AG04449 (cell line): ENCODE measurements at regions not wholly inside any gene's neighbourhood (a gene's known extent, or its start where the extent isn't known, plus 50 kb on each side); places are given as distances from the start of the nearest gene placed in this dataset.
"Not testable (repeated sequence)": the region's sequence is repeated elsewhere in the genome, so short reads cannot be mapped to it uniquely, and the experiment has no call there.

Experiments used
- CTCF ChIA-PET: fragments of 350-600 bp; formaldehyde crosslinking; extraction: SDS; loops from one replicate; lab custom pipeline; 2021; ENCODE audit warnings: antibody characterized with exemption; lab: Yijun Ruan, JAX
- POLR2A ChIA-PET: fragments of 400-600, 350-600 bp; formaldehyde crosslinking; extraction: SDS; loops from one replicate; lab custom pipeline; 2020; ENCODE audit warnings: antibody characterized with exemption, inconsistent platforms; lab: Yijun Ruan, JAX
- DNase-seq: peaks from one replicate; pipeline ENCODE4 v3.0.0-alpha.2; 2010; ENCODE audit warnings: low read depth, low spot score
- H3K4me3 ChIP-seq: 2 replicates; pipeline ENCODE4 v1.5.1; 2011; ENCODE audit warnings: low read depth, mild to moderate bottlenecking, control low read depth, low read length
- TF ChIP-seq, protein P1 (sequence below): IDR thresholded peaks from one replicate; pipeline ENCODE4 v1.5.1; 2011; ENCODE audit warnings: mild to moderate bottlenecking, moderate library complexity, low read length, control low read depth, inconsistent platforms; ENCODE audit not compliant: insufficient read depth; ENCODE audit errors: missing control alignments

DNA sequence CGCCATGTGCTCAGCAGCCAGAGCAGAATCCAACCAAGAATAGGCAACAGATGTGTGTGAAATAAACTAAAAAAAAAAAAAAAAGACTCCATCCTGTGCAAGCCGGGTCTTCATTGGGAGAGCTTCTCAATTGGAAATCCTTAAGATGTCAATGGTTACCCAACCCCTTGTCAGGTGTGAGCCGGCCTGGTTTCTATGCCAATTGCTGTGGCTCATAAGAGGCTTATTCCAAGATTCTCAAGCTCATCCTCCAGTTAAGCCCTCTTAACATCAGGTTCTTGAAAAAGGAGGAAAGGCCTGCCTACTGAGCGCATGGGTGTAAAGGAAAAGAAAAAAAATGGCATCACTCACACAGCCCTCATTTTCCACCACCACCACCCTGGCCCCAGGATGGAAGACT is 1084.6 kb downstream of the UQCRFS1 start:
- POLR2A ChIA-PET: no interaction called here
- CTCF ChIA-PET: no interaction called here
- TF ChIP-seq, protein P1, sequence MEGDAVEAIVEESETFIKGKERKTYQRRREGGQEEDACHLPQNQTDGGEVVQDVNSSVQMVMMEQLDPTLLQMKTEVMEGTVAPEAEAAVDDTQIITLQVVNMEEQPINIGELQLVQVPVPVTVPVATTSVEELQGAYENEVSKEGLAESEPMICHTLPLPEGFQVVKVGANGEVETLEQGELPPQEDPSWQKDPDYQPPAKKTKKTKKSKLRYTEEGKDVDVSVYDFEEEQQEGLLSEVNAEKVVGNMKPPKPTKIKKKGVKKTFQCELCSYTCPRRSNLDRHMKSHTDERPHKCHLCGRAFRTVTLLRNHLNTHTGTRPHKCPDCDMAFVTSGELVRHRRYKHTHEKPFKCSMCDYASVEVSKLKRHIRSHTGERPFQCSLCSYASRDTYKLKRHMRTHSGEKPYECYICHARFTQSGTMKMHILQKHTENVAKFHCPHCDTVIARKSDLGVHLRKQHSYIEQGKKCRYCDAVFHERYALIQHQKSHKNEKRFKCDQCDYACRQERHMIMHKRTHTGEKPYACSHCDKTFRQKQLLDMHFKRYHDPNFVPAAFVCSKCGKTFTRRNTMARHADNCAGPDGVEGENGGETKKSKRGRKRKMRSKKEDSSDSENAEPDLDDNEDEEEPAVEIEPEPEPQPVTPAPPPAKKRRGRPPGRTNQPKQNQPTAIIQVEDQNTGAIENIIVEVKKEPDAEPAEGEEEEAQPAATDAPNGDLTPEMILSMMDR: no peak
- no peak for DNase-seq
- H3K4me3 ChIP-seq: no peak overlapping the region

DNA sequence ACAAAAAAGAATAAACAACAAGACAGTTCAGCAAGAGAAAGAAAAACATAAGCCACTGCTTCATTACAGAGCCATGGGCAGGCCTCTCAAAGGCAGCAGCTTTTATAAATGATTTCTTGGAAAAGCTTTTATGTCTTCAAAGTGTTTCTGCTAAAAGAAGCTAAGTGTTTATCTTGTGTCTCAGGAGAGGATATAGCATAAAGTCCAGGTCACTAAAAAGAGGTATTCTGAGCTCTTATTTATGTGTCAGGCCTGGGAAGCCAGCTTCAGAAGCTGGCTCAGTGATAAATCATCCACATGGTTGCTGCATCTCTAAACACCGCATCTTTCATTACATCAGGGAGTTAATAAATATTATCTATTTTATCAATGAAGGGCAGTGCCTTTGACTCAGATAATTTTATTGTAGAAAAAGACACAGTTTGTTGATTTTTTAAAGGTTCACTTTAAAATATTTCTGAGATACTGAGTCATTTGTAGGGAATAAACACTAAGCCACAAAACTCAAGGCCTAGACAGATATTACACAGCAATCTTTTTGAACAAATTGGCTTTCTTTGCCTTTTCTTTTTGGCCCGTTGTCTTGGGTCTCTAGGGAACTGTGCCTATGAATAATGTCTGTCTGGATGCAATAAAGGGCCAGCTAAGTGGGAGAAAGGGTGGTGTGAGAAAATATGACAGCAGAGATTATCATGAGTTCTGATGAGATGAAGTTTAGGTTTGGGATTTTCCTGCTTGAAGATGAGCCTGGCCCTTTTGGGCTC is 1086.6 kb downstream of the UQCRFS1 start:
- no peak overlapping the region for H3K4me3 ChIP-seq
- TF ChIP-seq, protein P1: no peak
- ChIA-PET CTCF (no interaction called here), POLR2A (no interaction called here)
- DNase-seq: no peak

DNA sequence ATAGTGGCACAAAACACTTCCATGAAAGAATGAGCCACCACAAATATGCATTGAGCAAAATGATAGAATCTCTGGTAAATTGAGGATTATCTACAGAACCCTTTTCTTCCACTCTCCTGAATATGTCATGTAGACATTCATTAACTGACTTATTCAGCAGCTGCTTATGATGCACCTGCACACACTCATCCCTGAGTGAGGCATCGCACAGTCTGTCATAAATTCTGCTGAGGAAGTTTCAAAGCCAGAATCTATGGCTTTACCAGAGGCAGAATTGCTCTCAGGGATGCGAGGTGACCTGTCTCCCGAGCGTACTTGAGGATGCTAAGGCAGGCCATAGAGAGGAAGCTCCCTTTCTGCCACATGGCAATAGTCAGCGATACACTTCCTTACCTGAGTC is 1090.2 kb downstream of the UQCRFS1 start:
- no peak for DNase-seq
- H3K4me3 ChIP-seq: no peak overlapping the region
- ChIA-PET POLR2A (no interaction called here), CTCF (no interaction called here)
- TF ChIP-seq, protein P1: no peak

DNA sequence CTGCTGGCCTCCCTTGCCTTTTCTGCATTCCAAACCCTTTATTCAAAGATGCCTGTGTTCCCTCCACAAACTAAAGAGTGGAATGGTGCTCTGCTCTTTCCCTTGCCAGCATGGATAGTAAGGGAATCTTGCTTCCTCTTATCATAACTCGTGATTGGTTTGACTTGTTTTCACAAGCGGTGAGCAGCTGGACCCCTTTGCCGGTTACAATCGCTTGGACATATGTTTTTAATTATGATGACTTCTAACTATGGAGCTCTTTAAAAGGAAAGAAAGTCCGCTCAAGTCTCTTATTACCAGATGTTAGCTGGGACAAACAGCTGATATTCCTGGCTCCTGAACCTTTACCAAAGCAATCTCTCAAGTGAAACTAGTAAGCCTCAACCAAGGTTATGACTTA is 1094.7 kb downstream of the UQCRFS1 start:
- TF ChIP-seq, protein P1: no peak
- DNase-seq: no peak
- ChIA-PET POLR2A (no interaction called here), CTCF (no interaction called here)
- H3K4me3 ChIP-seq: no peak overlapping the region

DNA sequence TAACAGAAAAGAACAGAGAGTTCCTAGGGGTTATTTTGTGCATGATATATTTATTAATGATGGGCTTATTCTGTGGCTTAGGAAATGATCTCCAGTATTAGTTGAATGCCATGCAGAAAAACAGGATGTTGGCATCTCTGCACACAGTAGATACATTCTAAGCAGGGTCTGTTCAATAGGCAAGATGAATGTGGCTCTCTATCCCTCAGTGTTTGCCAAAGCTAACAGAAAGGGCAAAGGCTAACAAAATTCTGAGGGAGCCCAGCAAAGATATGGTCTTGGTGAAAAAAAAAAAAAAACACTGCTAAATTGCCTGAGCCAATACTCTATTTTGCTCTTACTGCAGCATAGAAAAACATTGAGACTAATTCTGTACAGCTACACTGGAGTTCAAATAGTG is 1095.8 kb downstream of the UQCRFS1 start:
- POLR2A ChIA-PET: no interaction called here

DNA sequence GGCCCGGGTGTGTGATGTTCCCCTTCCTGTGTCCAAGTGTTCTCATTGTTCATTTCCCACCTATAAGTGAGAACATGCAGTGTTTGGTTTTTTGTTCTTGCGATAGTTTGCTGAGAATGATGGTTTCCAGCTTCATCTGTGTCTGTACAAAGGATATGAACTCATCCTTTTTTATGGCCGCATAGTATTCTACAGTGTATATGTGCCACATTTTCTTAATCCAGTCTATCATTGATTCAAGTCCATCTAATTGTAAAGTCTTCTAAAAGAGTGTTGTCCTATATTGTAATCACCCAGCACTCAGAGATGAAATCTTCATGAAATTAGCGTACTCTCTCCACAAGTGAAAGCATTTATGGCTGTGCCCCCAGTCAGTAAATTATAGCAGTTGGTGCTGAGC is 1096.6 kb downstream of the UQCRFS1 start:
- POLR2A ChIA-PET, DNase-seq, CTCF ChIA-PET, H3K4me3 ChIP-seq: not testable (repeated sequence)

More for the DNA sequence above, 1095.8 kb downstream of the UQCRFS1 start:
- DNase-seq: no peak
- H3K4me3 ChIP-seq: no peak overlapping the region
- CTCF ChIA-PET: no interaction called here
- TF ChIP-seq, protein P1: no peak

DNA sequence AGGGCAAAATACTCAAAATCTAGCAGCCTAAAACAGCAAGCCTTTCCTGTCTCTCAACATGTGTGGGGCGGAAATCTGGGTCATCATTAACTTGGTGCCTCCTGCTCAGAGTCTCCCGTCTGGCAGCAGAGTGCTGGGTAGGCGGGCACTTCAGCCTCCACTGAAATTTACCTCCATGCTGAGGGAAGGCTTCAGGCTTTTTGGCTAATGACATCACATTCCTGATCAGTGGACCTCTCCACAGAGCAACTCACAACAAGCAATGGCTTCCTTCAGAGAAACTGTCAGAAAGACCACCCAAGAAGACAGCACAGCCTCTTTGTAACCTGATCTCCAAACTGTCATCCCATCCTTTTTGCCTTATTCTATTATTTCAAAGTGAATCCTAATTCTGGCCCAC is 1109.0 kb downstream of the UQCRFS1 start:
- no peak overlapping the region for H3K4me3 ChIP-seq
- ChIA-PET CTCF (no interaction called here), POLR2A (no interaction called here)
- TF ChIP-seq, protein P1: no peak
- DNase-seq: no peak

DNA sequence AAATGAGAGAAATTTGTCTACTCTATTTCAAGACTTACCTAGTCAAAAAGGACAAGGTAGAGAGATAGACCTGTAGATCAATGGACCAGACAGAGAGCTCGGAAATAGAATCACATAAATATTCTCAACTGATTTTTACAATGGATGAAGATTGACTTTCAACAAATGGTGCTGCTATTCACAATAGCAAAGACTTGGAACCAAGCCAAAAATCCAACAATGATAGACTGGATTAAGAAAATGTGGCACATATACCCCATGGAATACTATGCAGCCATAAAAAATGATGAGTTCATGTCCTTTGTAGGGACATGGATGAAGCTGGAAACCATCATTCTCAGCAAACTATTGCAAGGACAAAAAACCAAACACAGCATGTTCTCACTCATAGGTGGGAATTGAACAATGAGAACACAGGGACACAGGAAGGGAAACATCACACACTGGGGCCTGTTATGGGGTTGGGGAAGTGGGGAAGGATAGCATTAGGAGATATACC is 1128.2 kb downstream of the UQCRFS1 start:
- POLR2A ChIA-PET, CTCF ChIA-PET, DNase-seq, H3K4me3 ChIP-seq: not testable (repeated sequence)
